ENCODE measurements at regions not wholly inside any gene's neighbourhood (a gene's known extent, or its start where the extent isn't known, plus 50 kb on each side); places are given as distances from the start of the nearest gene placed in this dataset.

GRCh38 chr2:21668078-21668710, 544.4 kb downstream of the TDRD15 start:
- no peak for TF ChIP-seq CTCF (conservative IDR thresholded peaks at IDR 0.05 in 1 of 2, IDR thresholded peaks at IDR 0.05 in 1 of 2; ENCODE audit: low read depth in 1 of 2, low read length in 2 of 2)
- TF ChIP-seq EZH2 (IDR thresholded peaks at IDR 0.05; ENCODE audit: low read length, missing control alignments) = no peak
